Activated CD4-positive, alpha-beta T cell treated with anti-CD3 and anti-CD28 coated beads, Interleukin-2, Interleukin-4, amounts not matched to agents 100 ng/mL and 50 ng/mL, durations not matched to agents 16 hours and 8 hours (primary cell): ENCODE measurements at regions not wholly inside any gene's neighbourhood (a gene's known extent, or its start where the extent isn't known, plus 50 kb on each side); places are given as distances from the start of the nearest gene placed in this dataset.

Experiments
- DNase-seq: peaks from one replicate; pipeline ENCODE4 v3.0.0-alpha.2; 2020; ENCODE audit warnings: low spot score

GRCh38 chr7:16320099-16320660 lies 101.2 kb downstream of the CRPPA start:
- DNase-seq: no peak

GRCh38 chr7:16318989-16319915 lies 102.1 kb downstream of the CRPPA start:
- DNase-seq: no peak

- no peak for DNase-seq
Measured at GRCh38 chr7:16318463-16318862, 102.9 kb downstream of the CRPPA start.

- no peak for DNase-seq
Measured at GRCh38 chr7:16317406-16317805, 103.9 kb downstream of the CRPPA start.

- no peak for DNase-seq
Measured at GRCh38 chr7:16315280-16315679, 106.1 kb downstream of the CRPPA start.

GRCh38 chr7:16309129-16309528 lies 112.2 kb downstream of the CRPPA start:
- DNase-seq: no peak

GRCh38 chr7:16301291-16301690 lies 120.0 kb downstream of the CRPPA start:
- DNase-seq: no peak

- DNase-seq: no peak
Measured at GRCh38 chr7:16300361-16300895, 120.9 kb downstream of the CRPPA start.

- DNase-seq: no peak
Measured at GRCh38 chr7:16299853-16300252, 121.5 kb downstream of the CRPPA start.

- DNase-seq: no peak
Measured at GRCh38 chr7:16298221-16298620, 123.1 kb downstream of the CRPPA start.

GRCh38 chr7:16295558-16295957 lies 125.8 kb downstream of the CRPPA start:
- DNase-seq: no peak

GRCh38 chr7:16293669-16294425 lies 127.5 kb downstream of the CRPPA start:
- no peak for DNase-seq

GRCh38 chr7:16284581-16284980 lies 136.8 kb downstream of the CRPPA start:
- no peak for DNase-seq

GRCh38 chr7:16278167-16278787 lies 143.1 kb downstream of the CRPPA start:
- DNase-seq: no peak

- no peak for DNase-seq
Measured at GRCh38 chr7:16271990-16272665, 149.2 kb downstream of the CRPPA start.

GRCh38 chr7:16271355-16271915 lies 149.9 kb downstream of the CRPPA start:
- no peak for DNase-seq

- no peak for DNase-seq
Measured at GRCh38 chr7:16270844-16271243, 150.5 kb downstream of the CRPPA start.

GRCh38 chr7:16268821-16269768 lies 152.2 kb downstream of the CRPPA start:
- no peak for DNase-seq

- DNase-seq: no peak
Measured at GRCh38 chr7:16267953-16268820, 153.2 kb downstream of the CRPPA start.
